Myocyte (in vitro differentiated cells): ENCODE measurements at regions not wholly inside any gene's neighbourhood (a gene's known extent, or its start where the extent isn't known, plus 50 kb on each side); places are given as distances from the start of the nearest gene placed in this dataset.
A peak's percentile ranks its signal among the peaks of the same experiment; 100 is the strongest.

ENCODE experiments used
- DNase-seq: peaks from one replicate; pipeline ENCODE4 v3.0.0-alpha.2; 2012; ENCODE audit warnings: low read depth

- DNase-seq = no peak
Observed at GRCh38 chr9:16196206-16196605, 643.4 kb downstream of the CCDC171 start.

GRCh38 chr9:16197578-16198370 is 644.9 kb downstream of the CCDC171 start:
- DNase-seq = peak; percentile 63

GRCh38 chr9:16198996-16199395 is 646.2 kb downstream of the CCDC171 start:
- no peak for DNase-seq

- no peak for DNase-seq
Observed at GRCh38 chr9:16202221-16202620, 649.4 kb downstream of the CCDC171 start.

GRCh38 chr9:16202914-16203728 is 650.3 kb downstream of the CCDC171 start:
- peak; percentile 81 for DNase-seq

- DNase-seq = no peak
Observed at GRCh38 chr9:16203729-16204573, 651.1 kb downstream of the CCDC171 start.

- no peak for DNase-seq
Observed at GRCh38 chr9:16205455-16205854, 652.6 kb downstream of the CCDC171 start.

- DNase-seq = no peak
Observed at GRCh38 chr9:16206518-16206917, 653.7 kb downstream of the CCDC171 start.

GRCh38 chr9:16207161-16207560 is 654.3 kb downstream of the CCDC171 start:
- DNase-seq = peak; percentile 89

GRCh38 chr9:16210440-16210839 is 657.6 kb downstream of the CCDC171 start:
- DNase-seq = no peak

GRCh38 chr9:16211946-16212345 is 658.5 kb downstream of the BNC2 start:
- DNase-seq = no peak

- DNase-seq = peak; percentile 95
Observed at GRCh38 chr9:16213781-16214515, 656.5 kb downstream of the BNC2 start.

- DNase-seq = no peak
Observed at GRCh38 chr9:16214677-16215352, 655.7 kb downstream of the BNC2 start.

GRCh38 chr9:16215353-16215680 is 655.2 kb downstream of the BNC2 start:
- DNase-seq = no peak

- DNase-seq = no peak
Observed at GRCh38 chr9:16217943-16218701, 652.3 kb downstream of the BNC2 start.

GRCh38 chr9:16221366-16221765 is 649.1 kb downstream of the BNC2 start:
- DNase-seq = no peak

GRCh38 chr9:16221822-16222547 is 648.5 kb downstream of the BNC2 start:
- no peak for DNase-seq

- DNase-seq = no peak
Observed at GRCh38 chr9:16223074-16223871, 647.2 kb downstream of the BNC2 start.
